ENCODE measurements at regions not wholly inside any gene's neighbourhood (a gene's known extent, or its start where the extent isn't known, plus 50 kb on each side); places are given as distances from the start of the nearest gene placed in this dataset.
A peak's percentile ranks its signal among the peaks of the same experiment; 100 is the strongest.

GRCh38 chr5:73312872-73313510, 135.6 kb downstream of the FOXD1 start:
- Histone ChIP-seq H3K4me2 (ENCODE audit: insufficient read depth, low read length) (no peak overlapping the region), H3K4me1 (ENCODE audit: control insufficient read depth, extremely low read depth, insufficient read depth, low read length) (no peaks in the 10 kb centered on the region), H4K20me1 (replicated peaks; ENCODE audit: control insufficient read depth, extremely low read depth, insufficient read depth, low read length) (no peaks in the 10 kb centered on the region), H3K36me3 (ENCODE audit: control insufficient read depth in 2 of 2, extremely low read depth in 1 of 2, insufficient read depth in 2 of 2, low read length in 2 of 2) (no peaks in the 10 kb centered on the region), H3K9me1 (replicated peaks; ENCODE audit: control insufficient read depth, extremely low read depth, insufficient read depth, low read length) (no peaks in the 10 kb centered on the region), H3K9me3 (replicated peaks; ENCODE audit: control insufficient read depth, insufficient read depth, low read length) (no peaks in the 10 kb centered on the region), H3K4me3 (replicated peaks in 1 of 3; ENCODE audit: insufficient read depth in 1 of 3, low read depth in 1 of 3, low read length in 3 of 3) (no peak overlapping the region), H3K27me3 (ENCODE audit: control insufficient read depth in 2 of 2, insufficient read depth in 2 of 2, low read length in 2 of 2) (peaks cover 67 to 95% of the 10 kb centered on the region in 2 experiments), H2AFZ (ENCODE audit: low read depth, low read length) (no peak overlapping the region), H3K79me2 (ENCODE audit: control insufficient read depth, insufficient read depth, low read length) (no peaks in the 10 kb centered on the region), H3K9ac (replicated peaks; ENCODE audit: extremely low read depth, insufficient read depth, low read length) (no peak overlapping the region), H3K27ac (ENCODE audit: insufficient read depth, low read depth, low read length) (no peak overlapping the region)
- POLR2A ChIA-PET = no interaction called here
- DNase-seq (ENCODE audit: low read depth, low spot score) (no peak), FAIRE-seq (peak; percentile 66)
- dilution Hi-C loops (cut with MboI; ENCODE audit: extremely low pct_ligation_motif_present, low sequenced_read_pairs) (no loop called here), intact Hi-C loops (cut with micrococcal nuclease) (no loop called here)
- TF ChIP-seq JUN (IDR thresholded peaks at IDR 0.05; ENCODE audit: borderline replicate concordance, insufficient read depth, insufficient read length, low read depth) (no peak), CTCF (IDR thresholded peaks at IDR 0.05; ENCODE audit: extremely low read depth in 1 of 2, insufficient read depth in 1 of 2, low read depth in 1 of 2, low read length in 2 of 2) (no peak), MYC (IDR thresholded peaks at IDR 0.05; ENCODE audit: low read depth, low read length) (no peak), POLR2A (IDR thresholded peaks at IDR 0.05; ENCODE audit: low read depth, low read length) (no peak), FOS (IDR thresholded peaks at IDR 0.05; ENCODE audit: borderline replicate concordance, insufficient read depth, low read length) (no peak), POLR2AphosphoS5 (IDR thresholded peaks at IDR 0.05; ENCODE audit: insufficient read depth, low read depth, low read length) (no peak), EZH2 (IDR thresholded peaks at IDR 0.05; ENCODE audit: borderline replicate concordance, low read depth, low read length, severe bottlenecking) (no peak), GATA2 (IDR thresholded peaks at IDR 0.05; ENCODE audit: insufficient read depth, insufficient read length, low read depth, low read length) (no peak), MAX (IDR thresholded peaks at IDR 0.05; ENCODE audit: insufficient read depth, insufficient read length) (no peak)
- BruUV-seq (replicated peaks) = no TSS peak
- CTCF ChIA-PET = interaction anchor here (0.7 to 2.8 kb wide), 11 partner anchors 14 to 141 kb away, joined by 3 to 36 read pairs (median 4); partner anchors contain the start of gene FOXD1
